H1 (cell line): ENCODE measurements at regions not wholly inside any gene's neighbourhood (a gene's known extent, or its start where the extent isn't known, plus 50 kb on each side); places are given as distances from the start of the nearest gene placed in this dataset.
A peak's percentile ranks its signal among the peaks of the same experiment; 100 is the strongest.

ENCODE experiments used
- CTCF ChIA-PET: fragments of 300-600 bp; sonication (Branson Sonifier 250); formaldehyde crosslinking; loops from one replicate; lab custom pipeline; 2021; ENCODE audit not compliant: partially characterized antibody; lab: Charles Lee
- POLR2A ChIA-PET: fragments of 300-600 bp; sonication (Branson Sonifier 250); formaldehyde crosslinking; loops from one replicate; lab custom pipeline; 2021; ENCODE audit warnings: inconsistent platforms; ENCODE audit not compliant: partially characterized antibody; lab: Charles Lee
- DNase-seq, 2 experiments: peaks; one replicate each; pipeline versions ENCODE4 v3.0.0 to v3.0.0-alpha.2; 2010 to 2022; ENCODE audit warnings: low spot score in 2 of 2, low read depth in 1 of 2, mixed read lengths in 1 of 2
- FAIRE-seq: peaks from 2 replicates; lab custom pipeline; 2011; peaks lifted over from hg19 to GRCh38; lab: Jason Lieb, UNC
- H2AFZ ChIP-seq: 2 replicates; pipeline ENCODE4 v1.8.1; 2012; ENCODE audit warnings: low read length, inconsistent platforms
- H2AK5ac ChIP-seq: 2 replicates; pipeline ENCODE4 v1.6.1; 2013; ENCODE audit warnings: low read depth, low read length
- H2BK120ac ChIP-seq: replicated peaks from 2 replicates; pipeline ENCODE3; 2013; ENCODE audit warnings: low read depth, low read length, inconsistent platforms
- H2BK12ac ChIP-seq: 2 replicates; pipeline ENCODE4 v1.6.1; 2013; ENCODE audit warnings: low read depth, low read length
- H2BK15ac ChIP-seq: 2 replicates; pipeline ENCODE4 v1.6.1; 2013; ENCODE audit warnings: low read length
- H2BK20ac ChIP-seq: 2 replicates; pipeline ENCODE4 v1.6.1; 2013; ENCODE audit warnings: low read length
- H2BK5ac ChIP-seq: 2 replicates; pipeline ENCODE4 v1.6.1; 2013; ENCODE audit warnings: low read depth, low read length
- H3K14ac ChIP-seq: 2 replicates; pipeline ENCODE4 v1.6.1; 2013; ENCODE audit warnings: inconsistent platforms; ENCODE audit not compliant: insufficient read length
- H3K18ac ChIP-seq: 2 replicates; pipeline ENCODE4 v1.6.1; 2013; ENCODE audit warnings: low read length; ENCODE audit errors: extremely low read depth
- H3K23ac ChIP-seq: 2 replicates; pipeline ENCODE4 v1.6.1; 2013; ENCODE audit warnings: inconsistent platforms; ENCODE audit not compliant: insufficient read length
- H3K23me2 ChIP-seq: 2 replicates; pipeline ENCODE4 v1.6.1; 2013; ENCODE audit warnings: low read depth, low read length
- H3K27ac ChIP-seq: 2 replicates; pipeline ENCODE4 v1.6.1; 2011; ENCODE audit warnings: low read depth, low read length, inconsistent platforms
- H3K27me3 ChIP-seq, 4 experiments: replicated peaks in 1 of 4; 1 replicate in 1 of 4; 2 replicates in 3 of 4; pipeline versions ENCODE4 v1.6.1 to v1.8.1; 2011 to 2013; ENCODE audit warnings: low read length in 3 of 4, mild to moderate bottlenecking in 3 of 4, inconsistent platforms in 2 of 4, mixed read lengths in 2 of 4, moderate library complexity in 1 of 4; ENCODE audit not compliant: control insufficient read depth in 3 of 4, insufficient read depth in 3 of 4; ENCODE audit errors: extremely low read depth in 1 of 4
- H3K36me3 ChIP-seq, 4 experiments: 2 replicates each; pipeline versions ENCODE4 v1.6.1 to v1.8.1; 2011 to 2013; ENCODE audit warnings: mild to moderate bottlenecking in 4 of 4, low read length in 3 of 4, moderate library complexity in 2 of 4, control low read depth in 1 of 4, inconsistent platforms in 1 of 4; ENCODE audit not compliant: insufficient read depth in 4 of 4, control insufficient read depth in 2 of 4
- H3K4ac ChIP-seq: replicated peaks from 2 replicates; pipeline ENCODE3; 2013; ENCODE audit warnings: low read length, low read depth, mixed read lengths, inconsistent platforms; ENCODE audit not compliant: insufficient read length
- H3K4me1 ChIP-seq, 4 experiments: replicated peaks in 1 of 4; 1 replicate in 1 of 4; 2 replicates in 3 of 4; pipeline versions ENCODE4 v1.6.1 to v1.8.1; 2011 to 2013; ENCODE audit warnings: low read length in 3 of 4, inconsistent platforms in 2 of 4, mixed read lengths in 1 of 4; ENCODE audit not compliant: insufficient read depth in 4 of 4, control insufficient read depth in 3 of 4
- H3K4me2 ChIP-seq, 2 experiments: 2 replicates each; pipeline versions ENCODE4 v1.6.1 to v1.8.1; 2011 to 2013; ENCODE audit warnings: low read depth in 2 of 2, low read length in 2 of 2, control low read depth in 1 of 2, inconsistent platforms in 1 of 2, mild to moderate bottlenecking in 1 of 2; ENCODE audit not compliant: insufficient read depth in 1 of 2
- H3K4me3 ChIP-seq, 4 experiments: fragments of 200-600, 300-600 bp in 1 of 4; sonication (generic), shearing (Covaris generic), sonication (Bioruptor Twin) in 1 of 4; 2 replicates each; pipeline versions ENCODE4 v1.5.1 to v1.8.1; 2011 to 2016; ENCODE audit warnings: low read length in 4 of 4, low read depth in 3 of 4, control low read depth in 2 of 4, inconsistent platforms in 2 of 4, mild to moderate bottlenecking in 2 of 4, mixed read lengths in 1 of 4, moderate library complexity in 1 of 4; ENCODE audit not compliant: insufficient read depth in 2 of 4; ENCODE audit errors: extremely low read depth in 1 of 4
- H3K56ac ChIP-seq: replicated peaks from 2 replicates; pipeline ENCODE3; 2013; ENCODE audit warnings: low read depth, mild to moderate bottlenecking, mixed read lengths, low read length, inconsistent platforms; ENCODE audit not compliant: insufficient read length
- H3K79me1 ChIP-seq: 2 replicates; pipeline ENCODE4 v1.6.1; 2013; ENCODE audit warnings: low read depth, low read length, control low read depth
- H3K79me2 ChIP-seq, 2 experiments: 2 replicates each; pipeline versions ENCODE4 v1.6.1 to v1.8.1; 2012 to 2013; ENCODE audit warnings: low read length in 2 of 2, mild to moderate bottlenecking in 2 of 2, inconsistent platforms in 1 of 2; ENCODE audit not compliant: insufficient read depth in 2 of 2, control insufficient read depth in 1 of 2
- H3K9ac ChIP-seq, 4 experiments: replicated peaks in 1 of 4; 1 replicate in 1 of 4; 2 replicates in 3 of 4; pipeline versions ENCODE4 v1.6.1 to v1.8.1; 2011 to 2013; ENCODE audit warnings: low read depth in 3 of 4, low read length in 3 of 4, control low read depth in 2 of 4, mild to moderate bottlenecking in 2 of 4, moderate library complexity in 2 of 4, inconsistent platforms in 1 of 4; ENCODE audit errors: extremely low read depth in 1 of 4
- H3K9me3 ChIP-seq, 2 experiments: 2 replicates each; pipeline versions ENCODE4 v1.6.1 to v1.8.1; 2012 to 2013; ENCODE audit warnings: mild to moderate bottlenecking in 2 of 2, moderate library complexity in 2 of 2, control low read depth in 1 of 2, inconsistent platforms in 1 of 2, low read depth in 1 of 2, low read length in 1 of 2, mixed read lengths in 1 of 2; ENCODE audit not compliant: insufficient read depth in 2 of 2
- H4K20me1 ChIP-seq, 2 experiments: replicated peaks in 1 of 2; 2 replicates each; pipeline versions ENCODE3 to v1.8.1; 2011 to 2013; ENCODE audit warnings: inconsistent platforms in 2 of 2, low read length in 2 of 2, mild to moderate bottlenecking in 1 of 2; ENCODE audit not compliant: insufficient read depth in 2 of 2, control insufficient read depth in 1 of 2
- H4K5ac ChIP-seq: 2 replicates; pipeline ENCODE4 v1.6.1; 2013; ENCODE audit warnings: low read length, low read depth, mixed read lengths, inconsistent platforms; ENCODE audit not compliant: insufficient read length
- H4K8ac ChIP-seq: 2 replicates; pipeline ENCODE4 v1.8.0; 2013; ENCODE audit warnings: mild to moderate bottlenecking, moderate library complexity, low read length, inconsistent platforms; ENCODE audit not compliant: insufficient read depth; ENCODE audit errors: extremely low read depth
- H4K91ac ChIP-seq: replicated peaks from 2 replicates; pipeline ENCODE3; 2013; ENCODE audit warnings: low read length, mixed read lengths, inconsistent platforms; ENCODE audit not compliant: insufficient read length
- CTCF ChIP-seq, 3 experiments: IDR thresholded peaks; 1 replicate in 2 of 3; 2 replicates in 1 of 3; pipeline versions ENCODE4 v1.5.1 to v1.6.1; 2011; ENCODE audit warnings: low read length in 3 of 3, mild to moderate bottlenecking in 3 of 3, inconsistent platforms in 2 of 3, low read depth in 1 of 3, moderate library complexity in 1 of 3; ENCODE audit not compliant: insufficient read depth in 1 of 3; ENCODE audit errors: control extremely low read depth in 1 of 3
- KDM5A ChIP-seq: fragments of 200-600 bp; IDR thresholded peaks from 2 replicates; pipeline ENCODE4 v1.7.1; 2012; ENCODE audit warnings: mild to moderate bottlenecking, low read length, inconsistent platforms, mixed read lengths
- RAD21 ChIP-seq, 2 experiments: IDR thresholded peaks in 1 of 2; conservative IDR thresholded peaks in 1 of 2; 2 replicates each; pipeline ENCODE4 v1.6.1; 2011; ENCODE audit warnings: low read depth in 2 of 2, low read length in 2 of 2, improper control_type of control experiment in 1 of 2, inconsistent platforms in 1 of 2, mild to moderate bottlenecking in 1 of 2, moderate library complexity in 1 of 2
- WGBS, 2 experiments: shearing (Covaris generic) in 1 of 2; methylation state at CpG; one replicate each; pipeline versions ENCODE4 v1.1.6 to v1.1.7; 2013 to 2015; ENCODE audit warnings: low lambda C conversion rate in 2 of 2, mixed read lengths in 2 of 2, inconsistent platforms in 1 of 2, low coverage in 1 of 2, missing lambda C conversion rate in 1 of 2; ENCODE audit not compliant: insufficient replicate concordance in 2 of 2, insufficient coverage in 1 of 2, insufficient read length in 1 of 2; ENCODE audit errors: extremely low coverage in 1 of 2, missing lambda C conversion rate in 1 of 2; 5-methylcytosine and 5-hydroxymethylcytosine counted together

GRCh38 chr1:188599313-188599712 is 1770.6 kb downstream of the PLA2G4A start:
- no peak for DNase-seq
- no peak for FAIRE-seq

More at GRCh38 chr1:188599313-188599712, 1770.6 kb downstream of the PLA2G4A start:
- no peak overlapping the region for H4K5ac ChIP-seq
- H3K23ac ChIP-seq, result no peak overlapping the region
- no peak overlapping the region for H2BK120ac ChIP-seq
- no peak overlapping the region for H2BK5ac ChIP-seq
- CTCF ChIA-PET, result interaction anchor here (0.8 to 1.6 kb wide), 4 partner anchors 9 to 25 kb away, joined by 3 to 5 read pairs (median 3); no protein-coding TSS in a partner anchor
- WGBS, 2 experiments, result 91% methylated on average over 2 of the region's 2 CpGs; no CpG with 5 or more reads in 1 of the 2 experiments
- H3K18ac ChIP-seq, result no peak overlapping the region
- H4K8ac ChIP-seq, result no peak overlapping the region
- H2BK15ac ChIP-seq, result no peak overlapping the region
- H3K27me3 ChIP-seq, result no peaks in the 10 kb centered on the region
- no peak overlapping the region for H3K14ac ChIP-seq
- no peak overlapping the region for H3K9ac ChIP-seq
- H3K79me1 ChIP-seq, result no peaks in the 10 kb centered on the region
- no peak overlapping the region for H3K4me2 ChIP-seq
- H3K4me1 ChIP-seq, result no peaks in the 10 kb centered on the region
- H3K4ac ChIP-seq, result no peak overlapping the region
- H2BK20ac ChIP-seq, result no peak overlapping the region
- H3K23me2 ChIP-seq, result no peaks in the 10 kb centered on the region
- H3K27ac ChIP-seq, result no peak overlapping the region
- H2AK5ac ChIP-seq, result no peak overlapping the region
- no peaks in the 10 kb centered on the region for H4K20me1 ChIP-seq
- H3K79me2 ChIP-seq, result no peaks in the 10 kb centered on the region
- no peak overlapping the region for H2AFZ ChIP-seq
- H3K9me3 ChIP-seq, result no peaks in the 10 kb centered on the region
- peak in 1 of 3 experiments; percentile 22; a peak in 1 of 4 replicates for TF ChIP-seq CTCF (IDR thresholded peaks at IDR 0.05; ENCODE audit: control extremely low read depth in 1 of 3, insufficient read depth in 1 of 3, low read depth in 1 of 3, low read length in 3 of 3)
- TF ChIP-seq KDM5A, result no peak
- peak in 1 of 2 experiments; percentile 22; a peak in 2 of 4 replicates for TF ChIP-seq RAD21 (IDR thresholded peaks at IDR 0.05 in 1 of 2, conservative IDR thresholded peaks at IDR 0.05 in 1 of 2; ENCODE audit: low read depth in 2 of 2, low read length in 2 of 2)
- TF ChIP-seq, all 59 proteins: peak for 2
- H3K4me3 ChIP-seq, result no peak overlapping the region
- no peaks in the 10 kb centered on the region for H3K36me3 ChIP-seq
- no peak overlapping the region for H3K56ac ChIP-seq
- H2BK12ac ChIP-seq, result no peak overlapping the region
- POLR2A ChIA-PET, result no interaction called here
- H4K91ac ChIP-seq, result no peak overlapping the region
